Loucy (cell line): ENCODE measurements at regions not wholly inside any gene's neighbourhood (a gene's known extent, or its start where the extent isn't known, plus 50 kb on each side); places are given as distances from the start of the nearest gene placed in this dataset.

Source experiments
- EZH2phosphoT487 ChIP-seq: fragments of 200-600 bp; IDR thresholded peaks from 2 replicates; pipeline ENCODE4 v1.6.1; 2018; ENCODE audit warnings: antibody characterized with exemption, mild to moderate bottlenecking, moderate library complexity, borderline replicate concordance
- TF ChIP-seq, protein P1 (sequence below): fragments of 200-600 bp; sonication (generic); conservative IDR thresholded peaks from 2 replicates; pipeline ENCODE4 v1.5.1; 2014; ENCODE audit warnings: mild to moderate bottlenecking, antibody characterized with exemption, low read length

DNA sequence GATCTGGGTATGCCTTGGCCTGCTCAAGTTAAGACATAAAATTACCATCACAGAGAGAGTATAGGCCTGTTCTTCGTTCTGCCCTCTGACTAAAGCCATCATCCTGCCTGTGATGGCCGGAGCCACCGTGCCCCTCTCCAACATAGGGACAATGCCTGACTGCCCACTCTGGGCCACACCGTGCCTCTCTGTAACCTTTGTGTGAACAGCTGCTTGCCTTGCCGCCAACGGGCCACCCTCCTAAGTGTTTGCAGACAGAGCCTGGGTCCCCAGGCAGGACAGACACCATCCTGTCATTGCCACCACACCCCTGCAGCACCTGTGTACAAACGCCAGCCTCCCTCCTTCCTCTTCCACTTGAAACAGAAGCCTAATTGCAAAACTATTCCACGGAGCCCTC, 298.7 kb upstream of the TENM3 start:
- TF ChIP-seq, protein P1, sequence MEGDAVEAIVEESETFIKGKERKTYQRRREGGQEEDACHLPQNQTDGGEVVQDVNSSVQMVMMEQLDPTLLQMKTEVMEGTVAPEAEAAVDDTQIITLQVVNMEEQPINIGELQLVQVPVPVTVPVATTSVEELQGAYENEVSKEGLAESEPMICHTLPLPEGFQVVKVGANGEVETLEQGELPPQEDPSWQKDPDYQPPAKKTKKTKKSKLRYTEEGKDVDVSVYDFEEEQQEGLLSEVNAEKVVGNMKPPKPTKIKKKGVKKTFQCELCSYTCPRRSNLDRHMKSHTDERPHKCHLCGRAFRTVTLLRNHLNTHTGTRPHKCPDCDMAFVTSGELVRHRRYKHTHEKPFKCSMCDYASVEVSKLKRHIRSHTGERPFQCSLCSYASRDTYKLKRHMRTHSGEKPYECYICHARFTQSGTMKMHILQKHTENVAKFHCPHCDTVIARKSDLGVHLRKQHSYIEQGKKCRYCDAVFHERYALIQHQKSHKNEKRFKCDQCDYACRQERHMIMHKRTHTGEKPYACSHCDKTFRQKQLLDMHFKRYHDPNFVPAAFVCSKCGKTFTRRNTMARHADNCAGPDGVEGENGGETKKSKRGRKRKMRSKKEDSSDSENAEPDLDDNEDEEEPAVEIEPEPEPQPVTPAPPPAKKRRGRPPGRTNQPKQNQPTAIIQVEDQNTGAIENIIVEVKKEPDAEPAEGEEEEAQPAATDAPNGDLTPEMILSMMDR = no peak
- TF ChIP-seq EZH2phosphoT487 = no peak
